B cell (primary cell): ENCODE measurements at regions not wholly inside any gene's neighbourhood (a gene's known extent, or its start where the extent isn't known, plus 50 kb on each side); places are given as distances from the start of the nearest gene placed in this dataset.

Experiments
- ATAC-seq: fragments of 200-7000 bp; cut with Tn5 transposase; one replicate; pipeline ENCODE4 v1.10.0; 2021; ENCODE audit warnings: low read depth, mild to moderate bottlenecking, moderate number of reproducible peaks, moderate library complexity
- CTCF ChIA-PET: fragments of 350-600 bp; sonication (Branson Sonifier 250); formaldehyde crosslinking; loops from one replicate; lab custom pipeline; 2021; ENCODE audit warnings: antibody characterized with exemption, inconsistent platforms; lab: Charles Lee
- POLR2A ChIA-PET: fragments of 350-600 bp; sonication (Branson Sonifier 250); formaldehyde crosslinking; loops from one replicate; lab custom pipeline; 2021; ENCODE audit warnings: antibody characterized with exemption; lab: Charles Lee
- DNase-seq: peaks from one replicate; pipeline ENCODE4 v3.0.0; 2013
- H2AFZ ChIP-seq: 2 replicates; pipeline ENCODE4 v1.6.1; 2012; ENCODE audit warnings: mild to moderate bottlenecking, low read depth, low read length; ENCODE audit not compliant: insufficient read depth, poor library complexity, severe bottlenecking
- H3K27ac ChIP-seq, 2 donors: 1 replicate in 1 of 2; 2 replicates in 1 of 2; pipeline ENCODE4 v1.5.1; 2012 to 2013; ENCODE audit warnings: low read length in 2 of 2, mild to moderate bottlenecking in 2 of 2, moderate library complexity in 1 of 2
- H3K27me3 ChIP-seq, 4 experiments: fragments of 200-600 bp in 1 of 4; sonication (generic) in 1 of 4; replicated peaks in 1 of 4; 1 replicate in 2 of 4; 2 replicates in 2 of 4; pipeline versions ENCODE4 v1.6.1 to v1.7.0; 2013 to 2016; ENCODE audit warnings: low read length in 3 of 4, mild to moderate bottlenecking in 2 of 4, mixed read lengths in 1 of 4, moderate library complexity in 1 of 4; ENCODE audit not compliant: insufficient read depth in 4 of 4, control insufficient read depth in 3 of 4; ENCODE audit errors: control extremely low read depth in 1 of 4
- H3K36me3 ChIP-seq, 2 experiments: replicated peaks in 1 of 2; 1 replicate in 1 of 2; 2 replicates in 1 of 2; pipeline versions ENCODE4 v1.6.1 to v1.7.1; 2013; ENCODE audit warnings: low read length in 1 of 2; ENCODE audit not compliant: insufficient read depth in 2 of 2, control insufficient read depth in 1 of 2; ENCODE audit errors: control extremely low read depth in 1 of 2, extremely low read depth in 1 of 2
- H3K4me1 ChIP-seq, 2 donors: fragments of 200-600 bp in 1 of 2; sonication (generic) in 1 of 2; 1 replicate in 1 of 2; 2 replicates in 1 of 2; pipeline versions ENCODE4 v1.5.1 to v1.6.1; 2013 to 2017; ENCODE audit warnings: low read length in 2 of 2; ENCODE audit not compliant: control insufficient read depth in 2 of 2, insufficient read depth in 2 of 2
- H3K4me2 ChIP-seq: replicated peaks from 2 replicates; pipeline ENCODE3; 2012; ENCODE audit warnings: mild to moderate bottlenecking, low read depth, low read length; ENCODE audit not compliant: poor library complexity, severe bottlenecking
- H3K4me3 ChIP-seq, 5 experiments: fragments of 200-600 bp in 1 of 5; sonication (generic) in 1 of 5; 1 replicate in 3 of 5; 2 replicates in 2 of 5; pipeline versions ENCODE4 v1.5.1 to v1.7.0; 2011 to 2016; ENCODE audit warnings: low read length in 4 of 5, mild to moderate bottlenecking in 4 of 5, low read depth in 2 of 5, control low read depth in 1 of 5, moderate library complexity in 1 of 5; ENCODE audit not compliant: insufficient read depth in 1 of 5; ENCODE audit errors: control extremely low read depth in 1 of 5, extremely low read depth in 1 of 5
- H3K79me2 ChIP-seq: fragments of 200-600 bp; sonication (generic); one replicate; pipeline ENCODE4 v1.6.0; 2016; ENCODE audit warnings: low read length; ENCODE audit not compliant: control insufficient read depth, insufficient read depth
- H3K9ac ChIP-seq: fragments of 200-600 bp; sonication (generic); 2 replicates; pipeline ENCODE4 v1.6.1; 2017; ENCODE audit warnings: mild to moderate bottlenecking, low read length, moderate library complexity
- H3K9me3 ChIP-seq, 3 donors: one replicate each; pipeline versions ENCODE4 v1.6.1 to v1.7.1; 2013; ENCODE audit warnings: low read length in 2 of 3; ENCODE audit not compliant: control insufficient read depth in 2 of 3, insufficient read depth in 1 of 3; ENCODE audit errors: control extremely low read depth in 1 of 3
- H4K20me1 ChIP-seq: 2 replicates; pipeline ENCODE4 v1.6.0; 2012; ENCODE audit warnings: mild to moderate bottlenecking, low read length; ENCODE audit not compliant: insufficient read depth, control insufficient read depth, poor library complexity, severe bottlenecking
- H3K27ac Mint-ChIP-seq: one replicate; pipeline ENCODE4 v1.8.0; 2021; ENCODE audit warnings: mixed read lengths
- H3K27me3 Mint-ChIP-seq: one replicate; pipeline ENCODE4 v1.8.0; 2021; ENCODE audit warnings: mixed read lengths
- H3K4me1 Mint-ChIP-seq: one replicate; pipeline ENCODE4 v1.8.0; 2021; ENCODE audit warnings: mixed read lengths
- H3K4me3 Mint-ChIP-seq: one replicate; pipeline ENCODE4 v1.8.0; 2021; ENCODE audit warnings: mixed read lengths
- H3K9me3 Mint-ChIP-seq: one replicate; pipeline ENCODE4 v1.8.0; 2022; ENCODE audit warnings: mixed read lengths; ENCODE audit not compliant: insufficient read depth
- CTCF ChIP-seq: fragments of 200-600 bp; IDR thresholded peaks from one replicate; pipeline ENCODE4 v1.8.0; 2022; ENCODE audit warnings: antibody characterized with exemption, mild to moderate bottlenecking
- EZH2 ChIP-seq: IDR thresholded peaks from 2 replicates; pipeline ENCODE4 v1.6.1; 2012; ENCODE audit warnings: borderline replicate concordance, low read depth, mild to moderate bottlenecking, moderate library complexity, low read length; ENCODE audit not compliant: insufficient read depth, poor library complexity, severe bottlenecking
- WGBS: methylation state at CpG from one replicate; pipeline ENCODE4 v1.1.5; 2013; ENCODE audit warnings: missing lambda C conversion rate; ENCODE audit not compliant: insufficient coverage; 5-methylcytosine and 5-hydroxymethylcytosine counted together
- intact Hi-C: fragments of 100-400 bp; cut with micrococcal nuclease; formaldehyde crosslinking; loops from one replicate; pipeline ENCODE4 v1.10.0; 2022

GRCh38 chr13:53254500-53254899, 225.9 kb downstream of the OLFM4 start:
- H3K79me2 ChIP-seq: no peaks in the 10 kb centered on the region
- no peaks in the 10 kb centered on the region for H3K36me3 ChIP-seq
- Mint-ChIP-seq H3K9me3 (no peaks in the 10 kb centered on the region), H3K27me3 (no peaks in the 10 kb centered on the region), H3K4me1 (no peaks in the 10 kb centered on the region), H3K4me3 (no peak overlapping the region), H3K27ac (no peak overlapping the region)
- no peaks in the 10 kb centered on the region for H3K27me3 ChIP-seq
- H3K4me2 ChIP-seq: no peak overlapping the region
- ChIA-PET CTCF (no interaction called here), POLR2A (no interaction called here)
- H3K27ac ChIP-seq: no peak overlapping the region
- ATAC-seq (no peak), DNase-seq (no peak)
- H3K9ac ChIP-seq: no peak overlapping the region
- H3K9me3 ChIP-seq: peaks cover 0 to 5% (median 0%) of the 10 kb centered on the region in 3 donors
- no peak overlapping the region for H2AFZ ChIP-seq
- intact Hi-C loops: no loop called here
- H3K4me1 ChIP-seq: no peaks in the 10 kb centered on the region
- no peaks in the 10 kb centered on the region for H4K20me1 ChIP-seq
- 20% methylated on average over 2 of the region's 4 CpGs for WGBS
- no peak overlapping the region for H3K4me3 ChIP-seq
- TF ChIP-seq CTCF: no peak
- no peak for TF ChIP-seq EZH2

DNA sequence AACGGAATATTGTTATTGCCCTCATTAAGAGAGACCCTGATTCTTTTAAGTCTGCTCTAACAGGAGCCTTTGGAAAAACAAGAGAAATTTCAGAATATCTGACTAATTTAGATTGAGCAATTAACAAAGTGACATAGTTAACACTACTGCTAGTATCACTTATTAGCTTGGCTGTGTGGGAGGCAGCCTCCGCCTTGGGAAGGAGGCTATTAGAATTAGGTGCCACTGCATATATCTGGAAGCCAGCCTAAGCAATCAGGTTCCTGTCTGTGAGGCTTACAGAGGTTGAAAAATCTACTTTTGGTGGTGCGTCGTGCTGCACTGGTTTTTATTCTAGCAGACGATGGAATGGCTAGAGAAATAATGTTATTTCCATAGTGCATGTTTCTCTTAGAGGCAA, 227.2 kb downstream of the OLFM4 start:
- no peak overlapping the region for H3K9ac ChIP-seq
- H3K27ac ChIP-seq: no peak overlapping the region
- H3K4me1 Mint-ChIP-seq: no peaks in the 10 kb centered on the region
- no peaks in the 10 kb centered on the region for H4K20me1 ChIP-seq
- H3K4me3 Mint-ChIP-seq: no peak overlapping the region
- ATAC-seq: no peak
- H3K27ac Mint-ChIP-seq: no peak overlapping the region
- no peak for DNase-seq
- H3K9me3 ChIP-seq: peaks cover 0 to 5% (median 0%) of the 10 kb centered on the region in 3 donors
- H3K36me3 ChIP-seq: no peaks in the 10 kb centered on the region
- no peaks in the 10 kb centered on the region for H3K27me3 Mint-ChIP-seq
- 93% methylated on average over 3 of the region's 5 CpGs for WGBS
- ChIA-PET CTCF (no interaction called here), POLR2A (no interaction called here)
- TF ChIP-seq EZH2: no peak
- TF ChIP-seq CTCF: no peak
- H3K27me3 ChIP-seq: no peaks in the 10 kb centered on the region
- no peak overlapping the region for H3K4me2 ChIP-seq
- intact Hi-C loops: no loop called here
- H3K79me2 ChIP-seq: no peaks in the 10 kb centered on the region
- no peak overlapping the region for H3K4me3 ChIP-seq
- H3K4me1 ChIP-seq: no peaks in the 10 kb centered on the region
- no peak overlapping the region for H2AFZ ChIP-seq
- H3K9me3 Mint-ChIP-seq: no peaks in the 10 kb centered on the region
